Hepatocyte (in vitro differentiated cells): ENCODE measurements at regions not wholly inside any gene's neighbourhood (a gene's known extent, or its start where the extent isn't known, plus 50 kb on each side); places are given as distances from the start of the nearest gene placed in this dataset.

Experiments used
- CTCF ChIP-seq: fragments of 200-600 bp; sonication (generic); IDR thresholded peaks from 2 replicates; pipeline ENCODE4 v1.5.1; 2016; ENCODE audit warnings: antibody characterized with exemption, mild to moderate bottlenecking; ENCODE audit not compliant: poor library complexity
- EZH2 ChIP-seq: fragments of 200-600 bp; sonication (generic); IDR thresholded peaks from 2 replicates; pipeline ENCODE4 v1.6.1; 2016; ENCODE audit warnings: antibody characterized with exemption, mild to moderate bottlenecking, borderline replicate concordance

DNA sequence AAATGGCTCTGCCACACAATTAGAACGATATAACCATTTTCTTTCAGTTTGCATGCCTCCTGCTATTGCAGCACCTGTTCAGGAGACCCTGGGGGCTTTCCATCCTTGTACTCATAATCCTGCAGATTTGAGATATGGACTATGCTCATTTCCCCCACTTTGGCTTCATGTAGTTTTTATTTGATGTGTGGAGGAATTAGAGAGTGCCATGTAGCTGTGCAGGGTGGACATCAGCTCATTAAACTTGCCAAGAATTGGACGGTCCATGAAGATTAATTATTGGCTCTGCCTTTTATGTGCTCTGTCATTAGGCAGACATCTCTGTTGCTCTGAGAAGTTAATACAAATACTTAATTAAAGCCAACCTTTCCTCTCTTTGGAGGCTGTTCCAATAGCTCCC, 66.2 kb upstream of the CD83 start:
- TF ChIP-seq CTCF, result no peak
- no peak for TF ChIP-seq EZH2
